ENCODE measurements at regions not wholly inside any gene's neighbourhood (a gene's known extent, or its start where the extent isn't known, plus 50 kb on each side); places are given as distances from the start of the nearest gene placed in this dataset.

DNA sequence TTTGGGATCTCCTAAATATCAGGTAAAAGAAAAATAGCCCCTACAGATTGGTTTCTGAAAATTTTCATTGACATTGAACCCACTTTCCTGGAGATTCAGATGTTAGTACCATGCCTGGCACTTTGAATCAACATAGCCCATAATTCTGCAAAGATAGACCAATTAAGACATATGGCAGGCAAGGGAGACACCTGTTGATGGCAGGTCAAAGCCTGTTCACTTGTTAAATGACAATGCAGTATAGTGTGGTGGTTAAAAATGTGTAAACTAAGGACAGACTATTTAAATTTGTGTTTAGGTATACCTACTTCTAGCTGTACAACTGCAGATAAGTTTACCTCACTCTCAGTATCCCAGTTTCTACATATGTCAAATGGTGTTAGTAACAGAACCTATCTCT is 178.1 kb upstream of the MMADHC start:
- Histone ChIP-seq H3K4me3 (ENCODE audit: low read depth, low read length, poor library complexity, severe bottlenecking) (no peak overlapping the region), H3K27ac (ENCODE audit: low read depth, low read length, poor library complexity, severe bottlenecking) (no peak overlapping the region), H3K9ac (ENCODE audit: low read length) (no peak overlapping the region), H3K79me2 (ENCODE audit: insufficient read depth, low read length) (no peaks in the 10 kb centered on the region), H3K36me3 (ENCODE audit: insufficient read depth, low read length) (no peaks in the 10 kb centered on the region), H3K9me3 (ENCODE audit: low read length) (no peaks in the 10 kb centered on the region), H3K4me1 (ENCODE audit: insufficient read depth, low read length, severe bottlenecking) (no peaks in the 10 kb centered on the region), H3F3A (ENCODE audit: insufficient read depth, low read length) (no peaks in the 10 kb centered on the region), H3K4me2 (ENCODE audit: low read length) (no peak overlapping the region), H2AFZ (ENCODE audit: low read length) (no peak overlapping the region), H3K27me3 (ENCODE audit: insufficient read depth, low read length) (no peaks in the 10 kb centered on the region), H3K9me2 (ENCODE audit: low read depth, low read length) (no peaks in the 10 kb centered on the region), H4K20me1 (ENCODE audit: insufficient read depth, low read length) (no peaks in the 10 kb centered on the region)
- no peak for TF ChIP-seq EZH2 (IDR thresholded peaks at IDR 0.05; ENCODE audit: borderline replicate concordance, low read length)
- no peak for TF ChIP-seq CTCF (IDR thresholded peaks at IDR 0.05; ENCODE audit: low read length)

DNA sequence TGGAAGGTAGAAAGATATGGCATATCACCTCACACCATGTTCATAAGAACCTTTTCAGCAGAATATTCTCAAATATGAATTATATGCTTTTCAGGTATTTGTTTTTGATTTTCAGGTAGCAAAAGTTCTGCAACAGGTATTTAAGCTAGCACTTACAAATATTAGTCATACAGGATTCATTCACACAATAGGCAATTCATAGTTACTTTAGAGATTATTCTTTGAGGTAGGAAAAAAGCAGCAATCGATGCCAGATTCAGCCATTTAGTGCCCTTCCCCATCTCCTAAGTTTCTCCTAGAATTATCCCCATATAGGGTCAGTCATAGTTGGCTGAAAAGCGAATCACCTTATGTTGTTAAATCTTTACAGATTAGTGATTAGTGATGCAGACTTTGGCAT is 177.4 kb upstream of the MMADHC start:
- no peak for TF ChIP-seq EZH2 (IDR thresholded peaks at IDR 0.05; ENCODE audit: borderline replicate concordance, low read length)
- no peak for TF ChIP-seq CTCF (IDR thresholded peaks at IDR 0.05; ENCODE audit: low read length)
- Histone ChIP-seq H3K4me2 (ENCODE audit: low read length) (no peak overlapping the region), H3K79me2 (ENCODE audit: insufficient read depth, low read length) (no peaks in the 10 kb centered on the region), H3F3A (ENCODE audit: insufficient read depth, low read length) (no peaks in the 10 kb centered on the region), H3K27ac (ENCODE audit: low read depth, low read length, poor library complexity, severe bottlenecking) (no peak overlapping the region), H3K9me2 (ENCODE audit: low read depth, low read length) (no peaks in the 10 kb centered on the region), H3K36me3 (ENCODE audit: insufficient read depth, low read length) (no peaks in the 10 kb centered on the region), H4K20me1 (ENCODE audit: insufficient read depth, low read length) (no peaks in the 10 kb centered on the region), H3K27me3 (ENCODE audit: insufficient read depth, low read length) (no peaks in the 10 kb centered on the region), H3K9ac (ENCODE audit: low read length) (no peak overlapping the region), H3K4me3 (ENCODE audit: low read depth, low read length, poor library complexity, severe bottlenecking) (no peak overlapping the region), H3K9me3 (ENCODE audit: low read length) (no peaks in the 10 kb centered on the region), H3K4me1 (ENCODE audit: insufficient read depth, low read length, severe bottlenecking) (no peaks in the 10 kb centered on the region), H2AFZ (ENCODE audit: low read length) (no peak overlapping the region)

- Histone ChIP-seq H3K4me2 (ENCODE audit: low read length) (no peak overlapping the region), H3K9me2 (ENCODE audit: low read depth, low read length) (no peaks in the 10 kb centered on the region), H2AFZ (ENCODE audit: low read length) (no peak overlapping the region), H3F3A (ENCODE audit: insufficient read depth, low read length) (no peaks in the 10 kb centered on the region), H3K4me1 (ENCODE audit: insufficient read depth, low read length, severe bottlenecking) (no peaks in the 10 kb centered on the region), H3K9ac (ENCODE audit: low read length) (no peak overlapping the region), H3K36me3 (ENCODE audit: insufficient read depth, low read length) (no peaks in the 10 kb centered on the region), H3K79me2 (ENCODE audit: insufficient read depth, low read length) (no peaks in the 10 kb centered on the region), H3K27me3 (ENCODE audit: insufficient read depth, low read length) (no peaks in the 10 kb centered on the region), H3K27ac (ENCODE audit: low read depth, low read length, poor library complexity, severe bottlenecking) (no peak overlapping the region), H4K20me1 (ENCODE audit: insufficient read depth, low read length) (no peaks in the 10 kb centered on the region), H3K9me3 (ENCODE audit: low read length) (no peaks in the 10 kb centered on the region), H3K4me3 (ENCODE audit: low read depth, low read length, poor library complexity, severe bottlenecking) (no peak overlapping the region)
- TF ChIP-seq CTCF (IDR thresholded peaks at IDR 0.05; ENCODE audit: low read length) (no peak), EZH2 (IDR thresholded peaks at IDR 0.05; ENCODE audit: borderline replicate concordance, low read length) (no peak)
Measured at GRCh38 chr2:149763358-149763757, 175.8 kb upstream of the MMADHC start.
